ENCODE measurements at regions not wholly inside any gene's neighbourhood (a gene's known extent, or its start where the extent isn't known, plus 50 kb on each side); places are given as distances from the start of the nearest gene placed in this dataset.

DNA sequence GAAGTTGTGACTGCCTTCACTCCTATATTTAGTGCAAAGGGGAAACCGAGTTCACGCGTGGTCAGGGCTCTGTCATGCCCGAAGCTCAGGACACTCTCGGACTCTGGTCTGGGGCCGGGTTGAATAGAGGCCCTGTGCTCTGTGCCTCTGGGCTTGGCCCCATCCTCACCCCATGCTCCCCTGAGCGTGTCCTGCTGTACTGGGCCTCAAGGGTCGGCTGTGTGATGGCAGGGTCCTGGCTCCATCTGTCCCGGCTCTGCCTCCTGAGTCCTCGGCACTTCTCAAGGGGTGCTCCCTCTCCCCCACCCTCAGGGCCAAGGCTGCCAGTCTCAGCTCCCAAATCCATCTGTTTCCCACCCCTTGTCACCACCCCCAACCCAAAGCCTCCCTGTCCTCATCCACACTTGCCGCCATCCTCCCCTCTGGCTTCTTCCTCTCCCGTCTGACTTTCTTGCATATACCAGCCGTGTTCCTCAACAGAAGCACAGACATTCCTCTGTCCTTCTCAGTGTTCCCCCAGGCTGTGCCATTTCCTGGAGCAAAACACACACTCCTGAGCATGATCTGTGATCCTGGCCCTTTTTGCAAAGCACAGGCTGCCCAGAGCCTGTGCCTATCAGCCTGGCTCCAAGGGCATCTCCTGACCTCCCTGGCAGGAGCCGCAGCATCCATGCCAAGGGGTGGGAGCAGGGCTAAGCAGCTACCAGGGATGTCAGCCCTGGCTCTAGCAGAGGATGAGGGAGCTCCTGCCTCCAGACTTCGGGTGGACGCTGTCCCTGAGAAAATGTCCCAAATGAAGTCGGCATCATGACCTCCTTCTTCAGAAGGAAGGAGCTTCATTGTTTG is 64.2 kb upstream of the OTOS start:
- intact Hi-C loops (cut with DNase I), result no loop called here
- H3K4me1 ChIP-seq (ENCODE audit: insufficient read depth), result peaks cover 7% of the 10 kb centered on the region
- H3K4me3 ChIP-seq, result no peak overlapping the region
- DNase-seq, result no peak
- no peaks in the 10 kb centered on the region for H3K27me3 ChIP-seq
- H3K9me3 ChIP-seq, result no peaks in the 10 kb centered on the region
- H3K27ac ChIP-seq, result no peak overlapping the region
- H3K36me3 ChIP-seq, result no peaks in the 10 kb centered on the region
- WGBS, 3 donors, result 84 to 89% (median 89%) methylated on average over 17 of the region's 17 CpGs
- TF ChIP-seq POLR2A (IDR thresholded peaks at IDR 0.05), result no peak
- no peak for TF ChIP-seq EP300 (IDR thresholded peaks at IDR 0.05)
- TF ChIP-seq, protein P1, sequence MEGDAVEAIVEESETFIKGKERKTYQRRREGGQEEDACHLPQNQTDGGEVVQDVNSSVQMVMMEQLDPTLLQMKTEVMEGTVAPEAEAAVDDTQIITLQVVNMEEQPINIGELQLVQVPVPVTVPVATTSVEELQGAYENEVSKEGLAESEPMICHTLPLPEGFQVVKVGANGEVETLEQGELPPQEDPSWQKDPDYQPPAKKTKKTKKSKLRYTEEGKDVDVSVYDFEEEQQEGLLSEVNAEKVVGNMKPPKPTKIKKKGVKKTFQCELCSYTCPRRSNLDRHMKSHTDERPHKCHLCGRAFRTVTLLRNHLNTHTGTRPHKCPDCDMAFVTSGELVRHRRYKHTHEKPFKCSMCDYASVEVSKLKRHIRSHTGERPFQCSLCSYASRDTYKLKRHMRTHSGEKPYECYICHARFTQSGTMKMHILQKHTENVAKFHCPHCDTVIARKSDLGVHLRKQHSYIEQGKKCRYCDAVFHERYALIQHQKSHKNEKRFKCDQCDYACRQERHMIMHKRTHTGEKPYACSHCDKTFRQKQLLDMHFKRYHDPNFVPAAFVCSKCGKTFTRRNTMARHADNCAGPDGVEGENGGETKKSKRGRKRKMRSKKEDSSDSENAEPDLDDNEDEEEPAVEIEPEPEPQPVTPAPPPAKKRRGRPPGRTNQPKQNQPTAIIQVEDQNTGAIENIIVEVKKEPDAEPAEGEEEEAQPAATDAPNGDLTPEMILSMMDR (IDR thresholded peaks at IDR 0.05), result no peak

DNA sequence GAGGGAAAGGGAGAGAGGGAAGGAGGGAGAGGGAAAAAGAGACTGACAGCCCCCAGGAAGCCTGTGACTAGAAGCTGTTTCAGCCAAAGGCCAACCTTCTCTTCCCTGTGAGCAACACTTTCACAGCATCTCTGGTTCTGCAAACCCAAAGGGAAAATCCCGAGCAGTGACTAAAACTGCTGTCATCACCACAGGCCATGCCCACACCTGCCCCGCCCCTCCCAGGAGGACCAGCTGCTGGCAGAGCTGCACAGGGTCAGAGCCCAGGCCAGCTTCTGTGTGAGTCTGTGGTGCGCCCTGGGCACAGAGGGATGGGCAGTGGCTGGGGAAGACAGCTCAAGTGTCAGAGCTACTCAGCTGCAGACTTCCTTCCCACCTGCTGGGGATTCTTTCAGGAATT is 64.9 kb upstream of the OTOS start:
- Histone ChIP-seq H3K4me3 (no peak overlapping the region), H3K36me3 (no peaks in the 10 kb centered on the region), H3K4me1 (ENCODE audit: insufficient read depth) (peaks cover 4% of the 10 kb centered on the region), H3K27ac (no peak overlapping the region), H3K9me3 (no peaks in the 10 kb centered on the region), H3K27me3 (no peaks in the 10 kb centered on the region)
- intact Hi-C loops (cut with DNase I), result no loop called here
- DNase-seq, result no peak
- TF ChIP-seq POLR2A (IDR thresholded peaks at IDR 0.05) (no peak), EP300 (IDR thresholded peaks at IDR 0.05) (no peak)
- TF ChIP-seq, protein P1 (IDR thresholded peaks at IDR 0.05), result no peak
- WGBS, 3 donors, result 66 to 74% (median 71%) methylated on average over 3 of the region's 3 CpGs

DNA sequence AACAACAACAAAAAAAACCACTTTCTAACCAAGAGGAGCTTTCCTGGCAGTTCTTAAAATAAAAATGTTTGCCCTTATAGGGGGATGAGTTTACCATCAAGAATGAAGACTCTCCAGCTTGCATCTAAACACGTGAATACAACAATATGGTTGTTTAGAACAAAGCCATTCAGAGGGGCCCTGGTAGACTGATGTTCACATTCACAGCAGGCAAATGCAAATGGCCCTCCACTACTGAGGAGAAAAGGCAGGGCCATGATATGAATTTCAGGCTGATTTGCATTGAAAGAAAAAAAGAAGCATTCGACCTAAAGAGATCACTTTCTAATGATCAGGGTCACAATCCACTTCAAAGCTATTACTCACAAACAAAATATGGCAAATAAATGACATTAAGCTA is 65.3 kb upstream of the OTOS start:
- H3K4me3 ChIP-seq, result no peak overlapping the region
- H3K27ac ChIP-seq, result no peak overlapping the region
- TF ChIP-seq, protein P1 (IDR thresholded peaks at IDR 0.05), result no peak
- no peak for TF ChIP-seq POLR2A (IDR thresholded peaks at IDR 0.05)
- no peak for TF ChIP-seq EP300 (IDR thresholded peaks at IDR 0.05)

DNA sequence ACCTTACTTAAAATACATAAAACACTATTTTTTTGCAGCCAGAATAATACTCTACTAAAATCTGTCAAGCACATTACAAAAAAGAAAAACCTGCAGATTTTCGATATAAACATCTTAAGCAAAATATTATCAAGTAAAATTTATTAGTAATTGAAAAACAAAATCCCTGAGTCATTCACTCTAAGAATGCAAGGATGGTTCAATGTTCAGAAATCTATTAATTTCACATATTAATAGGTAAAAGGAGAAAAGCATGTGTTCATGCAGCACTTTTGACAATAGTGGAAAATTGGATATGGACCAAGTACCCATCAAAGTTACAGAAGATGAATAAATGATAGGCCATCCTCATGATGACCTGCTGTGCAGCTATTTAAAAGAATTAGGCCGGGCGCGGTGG is 66.2 kb upstream of the OTOS start:
- WGBS, 3 donors, result 92 to 96% (median 94%) methylated on average over 4 of the region's 4 CpGs
- TF ChIP-seq POLR2A (IDR thresholded peaks at IDR 0.05) (no peak), EP300 (IDR thresholded peaks at IDR 0.05) (no peak)
- TF ChIP-seq, protein P1 (IDR thresholded peaks at IDR 0.05), result no peak
- no peak overlapping the region for H3K4me3 ChIP-seq
- intact Hi-C loops (cut with DNase I), result no loop called here
- no peaks in the 10 kb centered on the region for H3K27me3 ChIP-seq
- DNase-seq, result no peak
- no peaks in the 10 kb centered on the region for H3K9me3 ChIP-seq
- H3K27ac ChIP-seq, result no peak overlapping the region
- H3K36me3 ChIP-seq, result no peaks in the 10 kb centered on the region
- no peaks in the 10 kb centered on the region for H3K4me1 ChIP-seq (ENCODE audit: insufficient read depth)

More for the DNA sequence above, 65.3 kb upstream of the OTOS start:
- 56 to 72% (median 57%) methylated on average over 2 of the region's 2 CpGs for WGBS, 3 donors
- H3K9me3 ChIP-seq, result no peaks in the 10 kb centered on the region
- intact Hi-C loops (cut with DNase I), result no loop called here
- H3K4me1 ChIP-seq (ENCODE audit: insufficient read depth), result peaks cover 1% of the 10 kb centered on the region
- no peaks in the 10 kb centered on the region for H3K36me3 ChIP-seq
- no peak for DNase-seq
- H3K27me3 ChIP-seq, result no peaks in the 10 kb centered on the region
